ENCODE measurements at regions not wholly inside any gene's neighbourhood (a gene's known extent, or its start where the extent isn't known, plus 50 kb on each side); places are given as distances from the start of the nearest gene placed in this dataset.

- TF ChIP-seq, protein P1, sequence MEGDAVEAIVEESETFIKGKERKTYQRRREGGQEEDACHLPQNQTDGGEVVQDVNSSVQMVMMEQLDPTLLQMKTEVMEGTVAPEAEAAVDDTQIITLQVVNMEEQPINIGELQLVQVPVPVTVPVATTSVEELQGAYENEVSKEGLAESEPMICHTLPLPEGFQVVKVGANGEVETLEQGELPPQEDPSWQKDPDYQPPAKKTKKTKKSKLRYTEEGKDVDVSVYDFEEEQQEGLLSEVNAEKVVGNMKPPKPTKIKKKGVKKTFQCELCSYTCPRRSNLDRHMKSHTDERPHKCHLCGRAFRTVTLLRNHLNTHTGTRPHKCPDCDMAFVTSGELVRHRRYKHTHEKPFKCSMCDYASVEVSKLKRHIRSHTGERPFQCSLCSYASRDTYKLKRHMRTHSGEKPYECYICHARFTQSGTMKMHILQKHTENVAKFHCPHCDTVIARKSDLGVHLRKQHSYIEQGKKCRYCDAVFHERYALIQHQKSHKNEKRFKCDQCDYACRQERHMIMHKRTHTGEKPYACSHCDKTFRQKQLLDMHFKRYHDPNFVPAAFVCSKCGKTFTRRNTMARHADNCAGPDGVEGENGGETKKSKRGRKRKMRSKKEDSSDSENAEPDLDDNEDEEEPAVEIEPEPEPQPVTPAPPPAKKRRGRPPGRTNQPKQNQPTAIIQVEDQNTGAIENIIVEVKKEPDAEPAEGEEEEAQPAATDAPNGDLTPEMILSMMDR (IDR thresholded peaks at IDR 0.05) = no peak
- TF ChIP-seq POLR2A (IDR thresholded peaks at IDR 0.05) (no peak), POLR2AphosphoS5 (IDR thresholded peaks at IDR 0.05) (no peak)
Measured at GRCh38 chr20:52905241-52905994, 66.7 kb upstream of the TSHZ2 start.

All from prostate gland (tissue), 2 donors.